Trophoblast cell (in vitro differentiated cells and primary cell): ENCODE measurements at regions not wholly inside any gene's neighbourhood (a gene's known extent, or its start where the extent isn't known, plus 50 kb on each side); places are given as distances from the start of the nearest gene placed in this dataset.

Source experiments
- DNase-seq, 2 donors: peaks; one replicate each; pipeline ENCODE4 v3.0.0-alpha.2; 2016
- H2AFZ ChIP-seq: 2 replicates; pipeline ENCODE4 v1.6.1; 2013; ENCODE audit warnings: low read length, moderate library complexity, mild to moderate bottlenecking; ENCODE audit not compliant: insufficient read depth, poor library complexity
- H2AK5ac ChIP-seq: 2 replicates; pipeline ENCODE4 v1.6.1; 2013; ENCODE audit warnings: mild to moderate bottlenecking, low read length
- H2BK120ac ChIP-seq: 2 replicates; pipeline ENCODE4 v1.6.1; 2013; ENCODE audit warnings: low read length, mild to moderate bottlenecking, moderate library complexity; ENCODE audit not compliant: insufficient read depth, poor library complexity
- H2BK12ac ChIP-seq: 2 replicates; pipeline ENCODE4 v1.6.1; 2013; ENCODE audit warnings: mild to moderate bottlenecking, low read length, moderate library complexity
- H2BK5ac ChIP-seq: 2 replicates; pipeline ENCODE4 v1.6.1; 2013; ENCODE audit warnings: low read length, low read depth, moderate library complexity, mild to moderate bottlenecking; ENCODE audit not compliant: poor library complexity
- H3K14ac ChIP-seq: 2 replicates; pipeline ENCODE4 v1.6.1; 2013; ENCODE audit warnings: mild to moderate bottlenecking, low read length
- H3K18ac ChIP-seq: 2 replicates; pipeline ENCODE4 v1.6.1; 2013; ENCODE audit warnings: mild to moderate bottlenecking, low read length
- H3K23ac ChIP-seq: 2 replicates; pipeline ENCODE4 v1.6.1; 2013; ENCODE audit warnings: low read length
- H3K27ac ChIP-seq: 2 replicates; pipeline ENCODE4 v1.5.1; 2013; ENCODE audit warnings: low read depth, mild to moderate bottlenecking, inconsistent platforms, low read length, moderate library complexity
- H3K27me3 ChIP-seq: 2 replicates; pipeline ENCODE4 v1.6.1; 2013; ENCODE audit warnings: inconsistent platforms, mild to moderate bottlenecking, low read length, moderate library complexity; ENCODE audit not compliant: insufficient read depth
- H3K36me3 ChIP-seq, 2 experiments: 1 replicate in 1 of 2; 2 replicates in 1 of 2; pipeline ENCODE4 v1.6.1; 2013; ENCODE audit warnings: low read length in 2 of 2, mild to moderate bottlenecking in 2 of 2, moderate library complexity in 1 of 2; ENCODE audit not compliant: insufficient read depth in 2 of 2, control insufficient read depth in 1 of 2
- H3K4ac ChIP-seq: 2 replicates; pipeline ENCODE4 v1.6.1; 2013; ENCODE audit warnings: low read depth, mild to moderate bottlenecking, low read length, moderate library complexity
- H3K4me1 ChIP-seq, 2 experiments: 1 replicate in 1 of 2; 2 replicates in 1 of 2; pipeline ENCODE4 v1.6.1; 2013; ENCODE audit warnings: low read length in 2 of 2, mild to moderate bottlenecking in 2 of 2, moderate library complexity in 1 of 2; ENCODE audit not compliant: insufficient read depth in 2 of 2, control insufficient read depth in 1 of 2
- H3K4me2 ChIP-seq: 2 replicates; pipeline ENCODE4 v1.6.1; 2013; ENCODE audit warnings: inconsistent platforms, mild to moderate bottlenecking, low read length, moderate library complexity
- H3K4me3 ChIP-seq: 2 replicates; pipeline ENCODE4 v1.5.1; 2013; ENCODE audit warnings: mild to moderate bottlenecking, low read depth, low read length, inconsistent platforms
- H3K79me1 ChIP-seq: one replicate; pipeline ENCODE4 v1.6.1; 2013; ENCODE audit warnings: low read length
- H3K79me2 ChIP-seq: 2 replicates; pipeline ENCODE4 v1.6.1; 2013; ENCODE audit warnings: low read length, mild to moderate bottlenecking; ENCODE audit not compliant: control insufficient read depth, insufficient read depth, poor library complexity
- H3K9ac ChIP-seq: 2 replicates; pipeline ENCODE4 v1.6.1; 2013; ENCODE audit warnings: mild to moderate bottlenecking, low read length
- H3K9me3 ChIP-seq: 2 replicates; pipeline ENCODE4 v1.6.1; 2013; ENCODE audit warnings: low read depth, mild to moderate bottlenecking, control low read depth, inconsistent platforms, low read length; ENCODE audit not compliant: insufficient read depth
- H4K12ac ChIP-seq: 2 replicates; pipeline ENCODE4 v1.6.1; 2013; ENCODE audit warnings: low read depth, mild to moderate bottlenecking, low read length, moderate library complexity
- H4K8ac ChIP-seq: 2 replicates; pipeline ENCODE4 v1.6.1; 2013; ENCODE audit warnings: low read depth, mild to moderate bottlenecking, low read length, moderate library complexity
- H4K91ac ChIP-seq: one replicate; pipeline ENCODE4 v1.6.1; 2013; ENCODE audit warnings: low read depth, mild to moderate bottlenecking, low read length, moderate library complexity
- WGBS: extraction: QIAGEN DNeasy Blood & Tissue Kit; methylation state at CpG from one replicate; pipeline ENCODE4 v1.1.7; 2013; ENCODE audit warnings: missing lambda C conversion rate; ENCODE audit not compliant: insufficient read length, insufficient coverage; ENCODE audit errors: extremely low coverage; 5-methylcytosine and 5-hydroxymethylcytosine counted together

GRCh38 chr22:48908547-48908946 lies 919.1 kb downstream of the BRD1 start:
- Histone ChIP-seq H2AK5ac (no peak overlapping the region), H3K23ac (no peak overlapping the region), H2AFZ (no peak overlapping the region), H4K91ac (no peak overlapping the region), H3K18ac (no peak overlapping the region), H3K79me1 (no peaks in the 10 kb centered on the region), H3K4me3 (no peak overlapping the region), H3K79me2 (no peaks in the 10 kb centered on the region), H3K14ac (no peak overlapping the region), H3K9ac (no peak overlapping the region), H3K27me3 (no peaks in the 10 kb centered on the region), H3K9me3 (no peaks in the 10 kb centered on the region), H4K8ac (no peak overlapping the region), H3K4me2 (no peak overlapping the region), H4K12ac (no peak overlapping the region), H2BK120ac (no peak overlapping the region), H2BK12ac (no peak overlapping the region), H3K4me1 (no peaks in the 10 kb centered on the region), H3K27ac (no peak overlapping the region), H3K36me3 (no peaks in the 10 kb centered on the region), H2BK5ac (no peak overlapping the region), H3K4ac (no peak overlapping the region)
- WGBS = no CpG with 5 or more reads among the region's 9 CpGs
- no peak for DNase-seq

DNA sequence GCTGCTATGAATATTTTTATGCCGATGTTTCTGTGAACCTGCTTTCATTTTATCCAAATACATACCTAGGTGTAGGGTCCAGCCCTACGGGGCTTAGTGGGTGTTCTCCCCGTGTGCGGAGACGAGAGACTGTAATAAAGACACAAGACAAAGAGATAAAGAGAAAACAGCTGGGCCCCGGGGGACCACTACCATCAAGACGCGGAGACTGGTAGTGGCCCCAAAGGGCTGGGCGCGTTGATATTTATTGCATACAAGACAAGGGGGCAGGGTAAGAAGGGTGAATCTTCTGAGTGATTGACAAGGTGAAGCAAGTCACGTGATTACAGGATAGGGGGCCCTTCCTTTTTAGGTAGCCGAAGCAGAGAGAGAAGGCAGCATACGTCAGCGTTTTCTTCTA lies 920.1 kb downstream of the BRD1 start:
- no peak overlapping the region for H2BK120ac ChIP-seq
- H3K79me1 ChIP-seq = no peaks in the 10 kb centered on the region
- DNase-seq = no peak
- H4K91ac ChIP-seq = no peak overlapping the region
- no peak overlapping the region for H2AFZ ChIP-seq
- no peak overlapping the region for H3K18ac ChIP-seq
- H3K27ac ChIP-seq = no peak overlapping the region
- H3K4me2 ChIP-seq = no peak overlapping the region
- H3K14ac ChIP-seq = no peak overlapping the region
- no peak overlapping the region for H4K8ac ChIP-seq
- no peak overlapping the region for H2BK5ac ChIP-seq
- H3K4me3 ChIP-seq = no peak overlapping the region
- H2AK5ac ChIP-seq = no peak overlapping the region
- H3K4ac ChIP-seq = no peak overlapping the region
- no peaks in the 10 kb centered on the region for H3K9me3 ChIP-seq
- H3K36me3 ChIP-seq = no peaks in the 10 kb centered on the region
- no peak overlapping the region for H4K12ac ChIP-seq
- H2BK12ac ChIP-seq = no peak overlapping the region
- no peak overlapping the region for H3K23ac ChIP-seq
- no peaks in the 10 kb centered on the region for H3K27me3 ChIP-seq
- no peak overlapping the region for H3K9ac ChIP-seq
- H3K79me2 ChIP-seq = no peaks in the 10 kb centered on the region
- WGBS = no CpG with 5 or more reads among the region's 14 CpGs
- no peaks in the 10 kb centered on the region for H3K4me1 ChIP-seq

DNA sequence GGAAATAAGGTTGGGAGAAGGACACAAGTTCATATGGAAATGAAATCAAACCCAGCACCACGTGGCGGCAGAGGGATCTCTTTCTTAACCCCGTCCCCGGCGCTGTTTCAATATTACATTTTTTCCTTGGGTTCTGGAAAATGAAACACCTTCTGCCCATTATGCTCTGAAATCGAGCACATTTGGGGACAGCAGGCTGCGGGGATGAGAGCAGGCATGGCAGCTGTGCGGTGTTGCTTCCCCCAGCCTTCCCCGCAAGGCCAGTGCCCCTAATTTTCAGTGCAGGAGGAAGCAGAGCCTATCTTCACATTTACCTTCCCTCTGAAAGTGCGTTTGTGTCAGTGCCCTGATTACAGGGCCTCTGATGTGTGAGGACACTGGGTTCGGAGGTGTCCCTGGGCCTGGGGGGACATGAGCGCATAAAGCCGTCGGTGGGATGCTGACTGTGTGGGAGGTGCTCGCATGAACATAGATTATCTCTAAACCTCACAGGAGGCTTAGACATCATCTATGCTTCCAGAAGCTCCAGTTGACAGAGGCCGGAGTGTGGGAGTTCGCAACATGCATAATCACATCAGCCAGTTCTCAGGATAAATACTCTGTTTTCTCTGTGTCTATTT lies 921.3 kb downstream of the BRD1 start:
- H3K18ac ChIP-seq = no peak overlapping the region
- no peak overlapping the region for H3K4ac ChIP-seq
- H3K4me2 ChIP-seq = no peak overlapping the region
- no peak overlapping the region for H3K23ac ChIP-seq
- no peak overlapping the region for H4K8ac ChIP-seq
- no peak for DNase-seq
- no peaks in the 10 kb centered on the region for H3K79me1 ChIP-seq
- no peak overlapping the region for H2AFZ ChIP-seq
- H4K12ac ChIP-seq = no peak overlapping the region
- H2AK5ac ChIP-seq = no peak overlapping the region
- no peak overlapping the region for H3K14ac ChIP-seq
- H3K4me1 ChIP-seq = no peaks in the 10 kb centered on the region
- H3K4me3 ChIP-seq = no peak overlapping the region
- WGBS = no CpG with 5 or more reads among the region's 17 CpGs
- no peak overlapping the region for H2BK120ac ChIP-seq
- no peak overlapping the region for H2BK12ac ChIP-seq
- no peaks in the 10 kb centered on the region for H3K79me2 ChIP-seq
- no peaks in the 10 kb centered on the region for H3K9me3 ChIP-seq
- no peak overlapping the region for H2BK5ac ChIP-seq
- no peak overlapping the region for H3K27ac ChIP-seq
- no peak overlapping the region for H4K91ac ChIP-seq
- H3K27me3 ChIP-seq = no peaks in the 10 kb centered on the region
- no peak overlapping the region for H3K9ac ChIP-seq
- no peaks in the 10 kb centered on the region for H3K36me3 ChIP-seq

GRCh38 chr22:48905206-48905975 lies 922.3 kb downstream of the BRD1 start:
- Histone ChIP-seq H3K4me1 (no peaks in the 10 kb centered on the region), H3K79me2 (no peaks in the 10 kb centered on the region), H3K14ac (no peak overlapping the region), H3K4ac (no peak overlapping the region), H2BK5ac (no peak overlapping the region), H3K9me3 (no peaks in the 10 kb centered on the region), H3K4me3 (no peak overlapping the region), H2AFZ (no peak overlapping the region), H3K79me1 (no peaks in the 10 kb centered on the region), H3K27ac (no peak overlapping the region), H3K18ac (no peak overlapping the region), H3K9ac (no peak overlapping the region), H4K8ac (no peak overlapping the region), H2BK12ac (no peak overlapping the region), H3K23ac (no peak overlapping the region), H2AK5ac (no peak overlapping the region), H3K36me3 (no peaks in the 10 kb centered on the region), H3K27me3 (no peaks in the 10 kb centered on the region), H4K91ac (no peak overlapping the region), H3K4me2 (no peak overlapping the region), H2BK120ac (no peak overlapping the region), H4K12ac (no peak overlapping the region)
- DNase-seq = no peak
- no CpG with 5 or more reads among the region's 17 CpGs for WGBS
